Caco-2 (cell line): ENCODE measurements at regions not wholly inside any gene's neighbourhood (a gene's known extent, or its start where the extent isn't known, plus 50 kb on each side); places are given as distances from the start of the nearest gene placed in this dataset.

ENCODE experiments used
- BruUV-seq: library from RNA; stranded (reverse); fragments of 400-500 nt; replicated peaks from 2 replicates; lab custom pipeline; 2021; lab: Mats Ljungman, UMichigan
- CTCF ChIA-PET: fragments of 300-600 bp; sonication (Branson Sonifier 250); formaldehyde crosslinking; loops from one replicate; lab custom pipeline; 2022; ENCODE audit warnings: antibody characterized with exemption; lab: Charles Lee
- POLR2A ChIA-PET: fragments of 300-600 bp; sonication (Branson Sonifier 250); formaldehyde crosslinking; loops from one replicate; lab custom pipeline; 2022; ENCODE audit warnings: antibody characterized with exemption; lab: Charles Lee
- DNase-seq, 2 experiments: peaks; one replicate each; pipeline versions ENCODE4 v3.0.0 to v3.0.0-alpha.2; 2020 to 2022
- H3K27me3 ChIP-seq: replicated peaks from 2 replicates; pipeline ENCODE4 v1.6.0; 2011; ENCODE audit warnings: low read length; ENCODE audit not compliant: control insufficient read depth, insufficient read depth
- H3K36me3 ChIP-seq: 2 replicates; pipeline ENCODE4 v1.5.1; 2011; ENCODE audit warnings: low read length; ENCODE audit not compliant: control insufficient read depth, insufficient read depth
- H3K4me1 ChIP-seq: fragments of 250-450 bp; sonication (Bioruptor Pico); 2 replicates; pipeline ENCODE4 v1.5.1; 2020; ENCODE audit warnings: mild to moderate bottlenecking
- H3K4me3 ChIP-seq: 2 replicates; pipeline ENCODE4 v1.5.1; 2011; ENCODE audit warnings: low read depth, mild to moderate bottlenecking, control low read depth, low read length
- H3K9me3 ChIP-seq: fragments of 250-450 bp; sonication (Bioruptor Pico); 2 replicates; pipeline ENCODE4 v1.5.1; 2020; ENCODE audit warnings: mild to moderate bottlenecking, moderate library complexity
- H3K27ac Mint-ChIP-seq: one replicate; pipeline ENCODE4 v1.8.0; 2022; ENCODE audit warnings: mixed read lengths; ENCODE audit not compliant: unreplicated experiment
- H3K27me3 Mint-ChIP-seq: one replicate; pipeline ENCODE4 v1.8.0; 2022; ENCODE audit warnings: mixed read lengths; ENCODE audit not compliant: insufficient read depth, unreplicated experiment
- H3K36me3 Mint-ChIP-seq: one replicate; pipeline ENCODE4 v1.8.0; 2022; ENCODE audit warnings: mild to moderate bottlenecking, mixed read lengths; ENCODE audit not compliant: insufficient read depth, unreplicated experiment
- H3K4me1 Mint-ChIP-seq: one replicate; pipeline ENCODE4 v1.8.0; 2022; ENCODE audit warnings: low read depth, mixed read lengths; ENCODE audit not compliant: unreplicated experiment
- H3K4me3 Mint-ChIP-seq: one replicate; pipeline ENCODE4 v1.8.0; 2022; ENCODE audit warnings: mild to moderate bottlenecking, moderate library complexity, mixed read lengths; ENCODE audit not compliant: unreplicated experiment
- H3K9me3 Mint-ChIP-seq: one replicate; pipeline ENCODE4 v1.8.0; 2022; ENCODE audit warnings: mixed read lengths; ENCODE audit not compliant: unreplicated experiment
- intact Hi-C: fragments of 100-400 bp; cut with micrococcal nuclease; formaldehyde crosslinking; loops from one replicate; pipeline ENCODE4 v1.10.0; 2022; ENCODE audit not compliant: unreplicated experiment
- TF ChIP-seq, protein P1 (sequence below), 2 experiments: fragments of 200-600 bp in 1 of 2; IDR thresholded peaks; 1 replicate in 1 of 2; 2 replicates in 1 of 2; pipeline versions ENCODE4 v1.5.1 to v1.8.0; 2011 to 2022; ENCODE audit warnings: antibody characterized with exemption in 1 of 2, control low read depth in 1 of 2, inconsistent platforms in 1 of 2, low read depth in 1 of 2, low read length in 1 of 2, mild to moderate bottlenecking in 1 of 2, moderate library complexity in 1 of 2; ENCODE audit not compliant: insufficient read depth in 1 of 2, severe bottlenecking in 1 of 2, unreplicated experiment in 1 of 2

DNA sequence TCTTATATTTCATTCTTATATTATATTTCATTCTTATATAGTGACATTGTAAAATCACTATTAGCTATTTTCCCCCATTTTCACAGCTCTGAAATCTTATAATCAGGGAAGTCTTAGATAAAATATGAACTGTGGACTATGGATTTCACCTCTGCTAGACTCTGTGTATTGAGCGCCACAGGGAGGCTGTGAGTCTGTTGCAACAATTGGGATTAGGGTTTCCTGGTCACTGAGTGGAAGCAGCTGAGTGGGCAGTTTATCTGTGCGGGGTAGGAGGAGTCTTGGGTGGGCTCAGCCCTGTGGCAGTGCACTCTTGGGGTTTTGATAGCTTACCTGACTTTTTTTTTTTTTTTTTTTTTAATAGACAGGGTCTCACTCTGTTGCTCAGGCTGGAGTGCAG is 249.5 kb downstream of the PTTG2 start:
- no peaks in the 10 kb centered on the region for H3K27me3 ChIP-seq
- ChIA-PET POLR2A (interaction anchor here (0.7 kb wide), 1 partner anchor 466 kb away, joined by 7 read pairs; no protein-coding TSS in a partner anchor), CTCF (no interaction called here)
- Mint-ChIP-seq H3K36me3 (no peaks in the 10 kb centered on the region), H3K27me3 (no peaks in the 10 kb centered on the region), H3K4me3 (no peak overlapping the region), H3K4me1 (peaks cover 6% of the 10 kb centered on the region), H3K27ac (no peak overlapping the region), H3K9me3 (peaks cover 12% of the 10 kb centered on the region)
- no peak overlapping the region for H3K4me3 ChIP-seq
- H3K4me1 ChIP-seq, result no peaks in the 10 kb centered on the region
- H3K9me3 ChIP-seq, result no peaks in the 10 kb centered on the region
- TF ChIP-seq, protein P1, sequence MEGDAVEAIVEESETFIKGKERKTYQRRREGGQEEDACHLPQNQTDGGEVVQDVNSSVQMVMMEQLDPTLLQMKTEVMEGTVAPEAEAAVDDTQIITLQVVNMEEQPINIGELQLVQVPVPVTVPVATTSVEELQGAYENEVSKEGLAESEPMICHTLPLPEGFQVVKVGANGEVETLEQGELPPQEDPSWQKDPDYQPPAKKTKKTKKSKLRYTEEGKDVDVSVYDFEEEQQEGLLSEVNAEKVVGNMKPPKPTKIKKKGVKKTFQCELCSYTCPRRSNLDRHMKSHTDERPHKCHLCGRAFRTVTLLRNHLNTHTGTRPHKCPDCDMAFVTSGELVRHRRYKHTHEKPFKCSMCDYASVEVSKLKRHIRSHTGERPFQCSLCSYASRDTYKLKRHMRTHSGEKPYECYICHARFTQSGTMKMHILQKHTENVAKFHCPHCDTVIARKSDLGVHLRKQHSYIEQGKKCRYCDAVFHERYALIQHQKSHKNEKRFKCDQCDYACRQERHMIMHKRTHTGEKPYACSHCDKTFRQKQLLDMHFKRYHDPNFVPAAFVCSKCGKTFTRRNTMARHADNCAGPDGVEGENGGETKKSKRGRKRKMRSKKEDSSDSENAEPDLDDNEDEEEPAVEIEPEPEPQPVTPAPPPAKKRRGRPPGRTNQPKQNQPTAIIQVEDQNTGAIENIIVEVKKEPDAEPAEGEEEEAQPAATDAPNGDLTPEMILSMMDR (IDR thresholded peaks at IDR 0.05; ENCODE audit: insufficient read depth in 1 of 2, low read depth in 1 of 2, low read length in 1 of 2, severe bottlenecking in 1 of 2, unreplicated experiment in 1 of 2), result no peak
- no peak for DNase-seq
- no peaks in the 10 kb centered on the region for H3K36me3 ChIP-seq
- intact Hi-C loops, result no loop called here
- no TSS peak for BruUV-seq

- POLR2A ChIA-PET, result no interaction called here
Observed at GRCh38 chr4:38210396-38211114, 250.4 kb downstream of the PTTG2 start.

GRCh38 chr4:38211885-38212284 is 251.7 kb downstream of the PTTG2 start:
- H3K9me3 Mint-ChIP-seq, result peaks cover 8% of the 10 kb centered on the region
- ChIA-PET CTCF (no interaction called here), POLR2A (no interaction called here)
- Histone ChIP-seq H3K4me3 (no peak overlapping the region), H3K9me3 (no peaks in the 10 kb centered on the region), H3K4me1 (no peaks in the 10 kb centered on the region), H3K36me3 (no peaks in the 10 kb centered on the region), H3K27me3 (no peaks in the 10 kb centered on the region)
- intact Hi-C loops, result no loop called here
- H3K36me3 Mint-ChIP-seq, result no peaks in the 10 kb centered on the region
- no peak for DNase-seq
- no peak overlapping the region for H3K4me3 Mint-ChIP-seq
- H3K27ac Mint-ChIP-seq, result no peak overlapping the region
- peaks cover 6% of the 10 kb centered on the region for H3K4me1 Mint-ChIP-seq
- no TSS peak for BruUV-seq
- H3K27me3 Mint-ChIP-seq, result no peaks in the 10 kb centered on the region
- TF ChIP-seq, protein P1 (IDR thresholded peaks at IDR 0.05; ENCODE audit: insufficient read depth in 1 of 2, low read depth in 1 of 2, low read length in 1 of 2, severe bottlenecking in 1 of 2, unreplicated experiment in 1 of 2), result no peak

More at GRCh38 chr4:38210396-38211114, 250.4 kb downstream of the PTTG2 start:
- Histone ChIP-seq H3K9me3 (no peaks in the 10 kb centered on the region), H3K36me3 (no peaks in the 10 kb centered on the region), H3K4me3 (no peak overlapping the region), H3K27me3 (no peaks in the 10 kb centered on the region), H3K4me1 (no peaks in the 10 kb centered on the region)
- Mint-ChIP-seq H3K9me3 (peaks cover 12% of the 10 kb centered on the region), H3K4me3 (no peak overlapping the region), H3K27ac (no peak overlapping the region), H3K36me3 (no peaks in the 10 kb centered on the region), H3K4me1 (peaks cover 6% of the 10 kb centered on the region), H3K27me3 (no peaks in the 10 kb centered on the region)
- TF ChIP-seq, protein P1 (IDR thresholded peaks at IDR 0.05; ENCODE audit: insufficient read depth in 1 of 2, low read depth in 1 of 2, low read length in 1 of 2, severe bottlenecking in 1 of 2, unreplicated experiment in 1 of 2), result no peak
- BruUV-seq, result no TSS peak
- intact Hi-C loops, result no loop called here
- CTCF ChIA-PET, result interaction anchor here (0.7 kb wide), 1 partner anchor 49 kb away, joined by 3 read pairs; no protein-coding TSS in a partner anchor
- no peak for DNase-seq
